Stomach (tissue), 8 donors: ENCODE measurements at regions not wholly inside any gene's neighbourhood (a gene's known extent, or its start where the extent isn't known, plus 50 kb on each side); places are given as distances from the start of the nearest gene placed in this dataset.

Source experiments
- DNase-seq, 2 donors: peaks; one replicate each; pipeline versions ENCODE4 v3.0.0 to v3.0.0-alpha.2; 2013 to 2019
- H3K27ac ChIP-seq, 5 donors: fragments of 200-600 bp in 4 of 5; sonication (generic) in 4 of 5; one replicate each; pipeline ENCODE4 v1.5.1; 2013 to 2019; ENCODE audit warnings: mild to moderate bottlenecking in 1 of 5, moderate library complexity in 1 of 5
- H3K27me3 ChIP-seq, 3 donors: fragments of 200-600 bp; sonication (generic); one replicate each; pipeline ENCODE4 v1.5.1; 2017 to 2019; ENCODE audit warnings: mixed run types in 1 of 3
- H3K36me3 ChIP-seq, 4 donors: fragments of 200-600 bp; sonication (generic); 1 replicate in 3 of 4; 2 replicates in 1 of 4; pipeline ENCODE4 v1.5.1; 2016 to 2019
- H3K4me1 ChIP-seq, 4 donors: fragments of 200-600 bp; sonication (generic); one replicate each; pipeline ENCODE4 v1.5.1; 2016 to 2019
- H3K4me3 ChIP-seq, 4 donors: fragments of 200-600 bp; sonication (generic) in 3 of 4; one replicate each; pipeline ENCODE4 v1.5.1; 2016 to 2019; ENCODE audit warnings: mild to moderate bottlenecking in 1 of 4
- H3K9me3 ChIP-seq, 4 donors: fragments of 200-600 bp; sonication (generic); one replicate each; pipeline ENCODE4 v1.5.1; 2016 to 2019
- CTCF ChIP-seq, 7 experiments: fragments of 450-650 bp in 4 of 7; fragments of 200-600 bp in 3 of 7; sonication (generic) in 3 of 7; IDR thresholded peaks; one replicate each; pipeline ENCODE4 v1.5.1; 2016 to 2019; ENCODE audit warnings: antibody characterized with exemption in 7 of 7, control low read depth in 2 of 7, mild to moderate bottlenecking in 1 of 7
- EP300 ChIP-seq: sonication (generic); formaldehyde crosslinking; IDR thresholded peaks from one replicate; pipeline ENCODE4 v1.6.1; 2017; ENCODE audit warnings: antibody characterized with exemption
- POLR2A ChIP-seq, 4 donors: fragments of 450-650 bp; IDR thresholded peaks; one replicate each; pipeline ENCODE4 v1.6.1; 2016; ENCODE audit warnings: antibody characterized with exemption in 4 of 4, control low read depth in 2 of 4, mild to moderate bottlenecking in 1 of 4, moderate library complexity in 1 of 4
- POLR2AphosphoS5 ChIP-seq, 3 donors: sonication (generic); formaldehyde crosslinking; IDR thresholded peaks; one replicate each; pipeline ENCODE4 v1.6.1; 2016; ENCODE audit warnings: antibody characterized with exemption in 3 of 3
- WGBS, 5 donors: extraction: QIAGEN DNeasy Blood & Tissue Kit in 3 of 5; methylation state at CpG; one replicate each; pipeline versions ENCODE4 v1.1.5 to v1.1.7; 2013 to 2018; 5-methylcytosine and 5-hydroxymethylcytosine counted together
- intact Hi-C: fragments of 100-400 bp; cut with DNase I; formaldehyde crosslinking; loops from one replicate; pipeline ENCODE4 v1.15.1; 2023; ENCODE audit warnings: low total_unique reads
- donor health status: healthy with polysubstance abuse.
- donor health status: Bipolar disorder and iron deficiency.
- donor health status: healthy.

GRCh38 chr19:57037556-57037955 is 82.2 kb upstream of the USP29 start:
- Histone ChIP-seq H3K27ac (no peak overlapping the region), H3K4me1 (no peaks in the 10 kb centered on the region), H3K27me3 (no peaks in the 10 kb centered on the region), H3K4me3 (no peak overlapping the region), H3K9me3 (peaks cover 0 to 54% (median 36%) of the 10 kb centered on the region in 4 donors), H3K36me3 (no peaks in the 10 kb centered on the region)
- DNase-seq, result peak in 1 of 2 donors; percentile 72
- intact Hi-C loops, result no loop called here
- 48 to 65% (median 63%) methylated on average over 4 of the region's 4 CpGs for WGBS, 5 donors
- TF ChIP-seq POLR2AphosphoS5 (IDR thresholded peaks at IDR 0.05) (no peak), EP300 (no peak), CTCF (IDR thresholded peaks at IDR 0.05) (no peak), POLR2A (IDR thresholded peaks at IDR 0.05) (no peak)

- intact Hi-C loops, result no loop called here
- no peak for DNase-seq
- TF ChIP-seq EP300, result no peak
- TF ChIP-seq POLR2A (IDR thresholded peaks at IDR 0.05), result no peak
- TF ChIP-seq POLR2AphosphoS5 (IDR thresholded peaks at IDR 0.05), result no peak
- no peaks in the 10 kb centered on the region for H3K4me1 ChIP-seq
- no peak overlapping the region for H3K27ac ChIP-seq
- H3K4me3 ChIP-seq, result no peak overlapping the region
- WGBS, 5 donors, result 55 to 77% (median 74%) methylated on average over 3 of the region's 3 CpGs
- no peaks in the 10 kb centered on the region for H3K27me3 ChIP-seq
- peaks cover 4 to 79% (median 35%) of the 10 kb centered on the region in 4 donors for H3K9me3 ChIP-seq
- H3K36me3 ChIP-seq, result no peaks in the 10 kb centered on the region
These were observed 72.0 kb upstream of the USP29 start for GRCh38 chr19:57047743-57048142.

GRCh38 chr19:57050863-57051262 is 68.9 kb upstream of the USP29 start:
- Histone ChIP-seq H3K36me3 (no peaks in the 10 kb centered on the region), H3K9me3 (peaks cover 4 to 76% (median 32%) of the 10 kb centered on the region in 4 donors), H3K27me3 (peaks cover 0 to 2% (median 0%) of the 10 kb centered on the region in 3 donors), H3K27ac (no peak overlapping the region), H3K4me1 (no peaks in the 10 kb centered on the region), H3K4me3 (no peak overlapping the region)
- TF ChIP-seq POLR2A (IDR thresholded peaks at IDR 0.05) (no peak), POLR2AphosphoS5 (IDR thresholded peaks at IDR 0.05) (no peak), CTCF (IDR thresholded peaks at IDR 0.05) (no peak), EP300 (no peak)
- intact Hi-C loops, result no loop called here
- no peak for DNase-seq
- 44 to 58% (median 48%) methylated on average over 2 of the region's 2 CpGs for WGBS, 5 donors

- no peak overlapping the region for H3K27ac ChIP-seq
- H3K4me1 ChIP-seq, result peaks cover 0 to 5% (median 0%) of the 10 kb centered on the region in 4 donors
- H3K36me3 ChIP-seq, result no peaks in the 10 kb centered on the region
- peaks cover 4 to 71% (median 34%) of the 10 kb centered on the region in 4 donors for H3K9me3 ChIP-seq
- H3K27me3 ChIP-seq, result peaks cover 0 to 6% (median 0%) of the 10 kb centered on the region in 3 donors
- no peak for TF ChIP-seq EP300
- TF ChIP-seq POLR2AphosphoS5 (IDR thresholded peaks at IDR 0.05), result no peak
- TF ChIP-seq CTCF (IDR thresholded peaks at IDR 0.05), result no peak
- TF ChIP-seq POLR2A (IDR thresholded peaks at IDR 0.05), result no peak
- H3K4me3 ChIP-seq, result no peak overlapping the region
- intact Hi-C loops, result no loop called here
- WGBS, 5 donors, result 45 to 58% (median 51%) methylated on average over 3 of the region's 3 CpGs
- peak in 1 of 2 donors; percentile 71 for DNase-seq
These were observed 67.7 kb upstream of the USP29 start for GRCh38 chr19:57052081-57052480.

- Histone ChIP-seq H3K27ac (no peak overlapping the region), H3K4me3 (no peak overlapping the region), H3K9me3 (peaks cover 0 to 67% (median 27%) of the 10 kb centered on the region in 4 donors), H3K4me1 (peaks cover 0 to 9% (median 0%) of the 10 kb centered on the region in 4 donors), H3K27me3 (peaks cover 0 to 6% (median 0%) of the 10 kb centered on the region in 3 donors), H3K36me3 (no peaks in the 10 kb centered on the region)
- TF ChIP-seq EP300, result no peak
- intact Hi-C loops, result no loop called here
- no peak for DNase-seq
- WGBS, 5 donors, result 84 to 91% (median 88%) methylated on average over 12 of the region's 12 CpGs
These were observed 66.4 kb upstream of the USP29 start for GRCh38 chr19:57053401-57053800.
